ENCODE measurements at regions not wholly inside any gene's neighbourhood (a gene's known extent, or its start where the extent isn't known, plus 50 kb on each side); places are given as distances from the start of the nearest gene placed in this dataset.

DNA sequence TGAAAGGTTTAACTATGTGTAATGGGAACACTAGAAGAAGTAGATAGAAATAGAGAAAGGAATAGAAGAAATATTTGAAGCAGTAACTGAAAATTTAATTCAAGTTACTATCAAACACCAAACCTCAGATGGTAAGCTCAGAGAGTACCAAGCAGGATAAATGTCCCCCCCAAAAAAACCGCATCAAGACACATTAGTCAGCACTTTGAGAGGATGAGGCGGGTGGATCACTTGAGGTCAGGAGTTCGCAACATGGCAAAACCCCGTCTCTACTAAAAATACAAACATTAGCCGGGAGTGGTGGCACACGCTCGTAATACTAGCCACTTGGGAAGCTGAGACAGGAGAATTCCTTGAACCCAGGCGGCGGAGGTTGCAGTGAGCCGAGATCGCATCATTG is 253.1 kb downstream of the C6orf118 start:
- no peaks in the 10 kb centered on the region for H3K9me2 ChIP-seq (replicated peaks; ENCODE audit: control insufficient read depth, low read length)
- no peak overlapping the region for H3K4me3 ChIP-seq (ENCODE audit: low read length)
- TF ChIP-seq EZH2phosphoT487 (IDR thresholded peaks at IDR 0.05; ENCODE audit: borderline replicate concordance, low read length) = no peak
- TF ChIP-seq, protein P1, sequence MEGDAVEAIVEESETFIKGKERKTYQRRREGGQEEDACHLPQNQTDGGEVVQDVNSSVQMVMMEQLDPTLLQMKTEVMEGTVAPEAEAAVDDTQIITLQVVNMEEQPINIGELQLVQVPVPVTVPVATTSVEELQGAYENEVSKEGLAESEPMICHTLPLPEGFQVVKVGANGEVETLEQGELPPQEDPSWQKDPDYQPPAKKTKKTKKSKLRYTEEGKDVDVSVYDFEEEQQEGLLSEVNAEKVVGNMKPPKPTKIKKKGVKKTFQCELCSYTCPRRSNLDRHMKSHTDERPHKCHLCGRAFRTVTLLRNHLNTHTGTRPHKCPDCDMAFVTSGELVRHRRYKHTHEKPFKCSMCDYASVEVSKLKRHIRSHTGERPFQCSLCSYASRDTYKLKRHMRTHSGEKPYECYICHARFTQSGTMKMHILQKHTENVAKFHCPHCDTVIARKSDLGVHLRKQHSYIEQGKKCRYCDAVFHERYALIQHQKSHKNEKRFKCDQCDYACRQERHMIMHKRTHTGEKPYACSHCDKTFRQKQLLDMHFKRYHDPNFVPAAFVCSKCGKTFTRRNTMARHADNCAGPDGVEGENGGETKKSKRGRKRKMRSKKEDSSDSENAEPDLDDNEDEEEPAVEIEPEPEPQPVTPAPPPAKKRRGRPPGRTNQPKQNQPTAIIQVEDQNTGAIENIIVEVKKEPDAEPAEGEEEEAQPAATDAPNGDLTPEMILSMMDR (IDR thresholded peaks at IDR 0.05; ENCODE audit: low read depth, low read length, poor library complexity, severe bottlenecking) = no peak
- no peaks in the 10 kb centered on the region for H3F3A ChIP-seq (ENCODE audit: control insufficient read depth, insufficient read depth)
- no peaks in the 10 kb centered on the region for H3K36me3 ChIP-seq (ENCODE audit: control insufficient read depth, low read length)
- H4K20me1 ChIP-seq (ENCODE audit: control insufficient read depth, insufficient read depth, low read depth, low read length) = no peaks in the 10 kb centered on the region
- no peak overlapping the region for H3K4me2 ChIP-seq (ENCODE audit: low read length)
- H3K27me3 ChIP-seq (ENCODE audit: control insufficient read depth, low read length) = no peaks in the 10 kb centered on the region
- H3K4me1 ChIP-seq (ENCODE audit: control insufficient read depth, low read length) = no peaks in the 10 kb centered on the region
- H3K79me2 ChIP-seq (ENCODE audit: control insufficient read depth, low read length) = no peaks in the 10 kb centered on the region
- no peak overlapping the region for H3K27ac ChIP-seq (ENCODE audit: low read depth, low read length)
- no peaks in the 10 kb centered on the region for H3K9me3 ChIP-seq (ENCODE audit: control insufficient read depth, insufficient read depth, low read length)

DNA sequence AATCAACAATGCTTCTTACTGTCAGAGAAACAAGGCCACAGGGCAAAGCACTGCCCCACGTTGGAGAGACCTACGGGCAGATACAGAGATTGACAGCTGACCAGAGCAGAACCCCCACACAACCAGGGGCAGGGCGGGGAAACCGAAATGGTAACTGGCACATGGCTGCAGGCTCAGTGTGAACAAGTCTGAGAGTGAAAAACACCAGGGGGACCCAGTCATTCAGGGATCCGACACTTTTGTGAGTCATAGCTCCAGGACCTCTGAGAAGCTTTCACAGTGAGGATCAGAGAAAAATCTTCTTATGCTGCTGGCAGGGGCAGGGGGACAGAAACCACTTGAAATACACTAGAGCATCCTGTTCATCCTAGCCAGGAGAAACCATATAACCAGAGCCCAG is 254.2 kb downstream of the C6orf118 start:
- no peaks in the 10 kb centered on the region for H3F3A ChIP-seq (ENCODE audit: control insufficient read depth, insufficient read depth)
- H3K27ac ChIP-seq (ENCODE audit: low read depth, low read length) = no peak overlapping the region
- H3K4me2 ChIP-seq (ENCODE audit: low read length) = no peak overlapping the region
- H3K9me2 ChIP-seq (replicated peaks; ENCODE audit: control insufficient read depth, low read length) = no peaks in the 10 kb centered on the region
- no peaks in the 10 kb centered on the region for H3K36me3 ChIP-seq (ENCODE audit: control insufficient read depth, low read length)
- TF ChIP-seq EZH2phosphoT487 (IDR thresholded peaks at IDR 0.05; ENCODE audit: borderline replicate concordance, low read length) = no peak
- TF ChIP-seq, protein P1 (IDR thresholded peaks at IDR 0.05; ENCODE audit: low read depth, low read length, poor library complexity, severe bottlenecking) = no peak
- no peak overlapping the region for H3K4me3 ChIP-seq (ENCODE audit: low read length)
- H3K27me3 ChIP-seq (ENCODE audit: control insufficient read depth, low read length) = no peaks in the 10 kb centered on the region
- H3K9me3 ChIP-seq (ENCODE audit: control insufficient read depth, insufficient read depth, low read length) = no peaks in the 10 kb centered on the region
- no peaks in the 10 kb centered on the region for H3K79me2 ChIP-seq (ENCODE audit: control insufficient read depth, low read length)
- H4K20me1 ChIP-seq (ENCODE audit: control insufficient read depth, insufficient read depth, low read depth, low read length) = no peaks in the 10 kb centered on the region
- no peaks in the 10 kb centered on the region for H3K4me1 ChIP-seq (ENCODE audit: control insufficient read depth, low read length)

DNA sequence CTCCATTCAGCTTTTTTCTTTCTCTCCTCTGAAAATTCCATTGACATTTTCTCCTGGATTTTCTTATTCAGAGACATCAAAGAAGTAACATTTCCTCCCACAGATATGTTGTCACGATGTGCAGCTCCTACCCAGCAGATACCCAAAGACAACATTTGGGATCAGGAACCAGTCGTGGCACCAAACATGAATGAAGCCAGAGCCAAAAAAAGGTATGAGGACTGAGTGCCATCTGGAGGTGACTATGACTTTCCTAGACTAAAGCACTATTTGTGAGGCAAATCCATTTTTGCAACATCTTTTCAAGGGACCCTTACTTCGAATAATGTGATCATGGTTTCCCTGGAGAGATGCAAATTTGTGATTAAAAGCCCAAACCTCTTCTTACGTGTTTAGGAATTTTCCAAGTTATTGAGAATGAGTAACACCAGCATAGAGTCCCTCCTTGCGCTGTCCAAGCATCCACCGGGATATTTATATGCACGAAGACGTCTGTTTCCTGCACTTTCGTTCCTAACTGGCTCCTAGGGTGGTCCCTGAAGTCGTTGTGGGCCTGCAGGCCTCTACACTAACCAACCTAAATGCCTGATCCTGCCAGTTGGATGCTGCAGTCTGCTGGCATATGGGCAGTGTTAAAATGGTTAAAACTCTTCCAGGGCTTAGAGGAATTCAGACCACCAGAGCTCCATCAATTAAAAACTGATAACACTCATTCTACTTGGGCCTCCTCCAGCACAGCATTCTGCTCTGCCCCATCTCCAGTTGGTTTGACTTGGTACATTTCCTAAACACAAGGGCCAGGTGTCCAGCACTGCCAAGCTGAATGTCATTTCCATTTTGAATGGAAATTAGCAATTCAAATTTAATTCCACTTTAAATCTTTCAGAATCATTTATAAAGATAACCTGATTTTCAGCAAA is 256.6 kb downstream of the C6orf118 start:
- no peaks in the 10 kb centered on the region for H3K9me3 ChIP-seq (ENCODE audit: control insufficient read depth, insufficient read depth, low read length)
- no peak overlapping the region for H3K27ac ChIP-seq (ENCODE audit: low read depth, low read length)
- H3F3A ChIP-seq (ENCODE audit: control insufficient read depth, insufficient read depth) = no peaks in the 10 kb centered on the region
- no peaks in the 10 kb centered on the region for H4K20me1 ChIP-seq (ENCODE audit: control insufficient read depth, insufficient read depth, low read depth, low read length)
- no peaks in the 10 kb centered on the region for H3K27me3 ChIP-seq (ENCODE audit: control insufficient read depth, low read length)
- no peaks in the 10 kb centered on the region for H3K79me2 ChIP-seq (ENCODE audit: control insufficient read depth, low read length)
- H3K4me2 ChIP-seq (ENCODE audit: low read length) = no peak overlapping the region
- H3K4me3 ChIP-seq (ENCODE audit: low read length) = no peak overlapping the region
- TF ChIP-seq EZH2phosphoT487 (IDR thresholded peaks at IDR 0.05; ENCODE audit: borderline replicate concordance, low read length) = no peak
- TF ChIP-seq, protein P1 (IDR thresholded peaks at IDR 0.05; ENCODE audit: low read depth, low read length, poor library complexity, severe bottlenecking) = no peak
- H3K9me2 ChIP-seq (replicated peaks; ENCODE audit: control insufficient read depth, low read length) = no peaks in the 10 kb centered on the region
- no peaks in the 10 kb centered on the region for H3K4me1 ChIP-seq (ENCODE audit: control insufficient read depth, low read length)
- H3K36me3 ChIP-seq (ENCODE audit: control insufficient read depth, low read length) = no peaks in the 10 kb centered on the region
